ENCODE measurements at regions not wholly inside any gene's neighbourhood (a gene's known extent, or its start where the extent isn't known, plus 50 kb on each side); places are given as distances from the start of the nearest gene placed in this dataset.
"Not testable (repeated sequence)": the region's sequence is repeated elsewhere in the genome, so short reads cannot be mapped to it uniquely, and the experiment has no call there.

DNA sequence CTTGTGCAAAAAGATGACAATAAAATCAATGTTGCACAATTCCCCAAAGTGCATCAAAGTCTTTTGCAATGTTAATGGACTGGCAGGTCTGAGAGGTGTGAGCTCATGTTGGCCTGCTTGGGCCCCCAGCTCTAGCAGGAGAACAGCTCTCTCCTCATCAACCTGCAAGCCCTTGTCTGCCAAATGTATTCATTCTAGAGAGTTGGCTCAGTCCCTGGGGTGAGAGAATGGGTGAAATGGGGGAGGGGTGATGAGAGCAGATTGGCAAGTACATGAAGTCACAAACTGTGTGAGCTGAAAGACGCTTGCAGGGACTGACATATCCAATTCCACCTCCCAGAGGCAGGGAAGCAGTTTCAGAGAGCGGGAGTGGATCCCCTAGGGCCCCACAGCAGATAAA is 465.1 kb upstream of the ZNF507 start:
- DNase-seq (ENCODE audit: low read depth, low spot score) = no peak
- no peak overlapping the region for H3K4me3 ChIP-seq (ENCODE audit: low read length)

GRCh38 chr19:31881988-31882387 is 463.4 kb upstream of the ZNF507 start:
- no peak overlapping the region for H3K4me3 ChIP-seq (ENCODE audit: low read length)
- DNase-seq (ENCODE audit: low read depth, low spot score) = no peak

DNA sequence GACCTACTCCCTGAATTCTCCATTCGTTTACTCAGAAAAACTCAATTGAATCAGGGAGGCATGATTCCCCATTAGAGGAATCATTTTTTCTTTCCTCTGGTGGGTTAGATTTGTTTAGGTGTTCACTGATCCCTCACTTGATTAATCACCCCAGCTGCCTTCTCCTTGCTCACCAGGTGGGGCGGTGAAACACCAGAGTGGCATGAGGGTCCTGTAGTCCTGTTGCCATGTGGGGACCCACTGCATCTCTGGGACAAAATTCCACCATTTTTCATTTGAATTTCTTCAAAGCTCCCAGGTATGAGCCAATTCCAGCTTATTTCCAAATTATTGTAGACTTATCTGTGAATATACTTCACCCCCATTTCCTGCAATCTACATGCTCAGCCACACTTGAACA is 462.7 kb upstream of the ZNF507 start:
- H3K4me3 ChIP-seq (ENCODE audit: low read length) = no peak overlapping the region
- DNase-seq (ENCODE audit: low read depth, low spot score) = no peak

DNA sequence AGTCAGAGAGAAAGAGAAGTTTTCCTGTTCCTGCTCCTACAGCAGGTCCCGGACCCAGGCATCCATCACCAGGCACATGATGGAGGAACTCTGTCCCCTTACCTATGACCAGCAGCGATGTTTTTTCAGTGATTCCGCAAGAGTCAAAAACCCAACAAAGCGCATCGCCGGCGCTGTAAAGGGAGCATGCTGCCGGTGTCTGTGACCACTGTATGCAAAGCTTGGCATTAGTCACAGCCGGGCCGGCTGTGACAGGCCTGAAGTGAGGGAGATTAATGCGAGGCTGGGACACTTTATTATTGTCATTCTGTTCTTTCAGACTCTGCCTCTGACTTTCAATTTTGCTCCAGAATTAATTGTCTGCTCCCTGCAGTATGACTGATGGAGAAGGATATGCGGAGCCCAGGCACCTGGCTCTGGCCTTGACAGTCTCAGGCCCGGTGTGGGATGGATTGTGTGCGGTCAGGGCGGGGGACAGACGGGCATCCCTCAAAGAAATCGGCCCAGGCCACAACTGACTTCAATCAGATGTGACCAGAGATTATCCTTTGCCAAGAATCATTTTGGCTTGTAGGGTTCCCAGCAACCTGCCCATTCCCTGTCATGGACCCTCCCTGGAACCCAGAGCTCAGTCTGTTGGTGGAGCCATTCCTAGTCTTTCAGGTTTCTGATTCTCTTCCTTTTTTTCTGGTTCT is 462.0 kb upstream of the ZNF507 start:
- H3K4me3 ChIP-seq (ENCODE audit: low read length) = no peak overlapping the region
- DNase-seq (ENCODE audit: low read depth, low spot score) = no peak

- H3K4me3 ChIP-seq (ENCODE audit: low read length) = no peak overlapping the region
- no peak for DNase-seq (ENCODE audit: low read depth, low spot score)
These were observed 460.0 kb upstream of the ZNF507 start for GRCh38 chr19:31885280-31885853.

DNA sequence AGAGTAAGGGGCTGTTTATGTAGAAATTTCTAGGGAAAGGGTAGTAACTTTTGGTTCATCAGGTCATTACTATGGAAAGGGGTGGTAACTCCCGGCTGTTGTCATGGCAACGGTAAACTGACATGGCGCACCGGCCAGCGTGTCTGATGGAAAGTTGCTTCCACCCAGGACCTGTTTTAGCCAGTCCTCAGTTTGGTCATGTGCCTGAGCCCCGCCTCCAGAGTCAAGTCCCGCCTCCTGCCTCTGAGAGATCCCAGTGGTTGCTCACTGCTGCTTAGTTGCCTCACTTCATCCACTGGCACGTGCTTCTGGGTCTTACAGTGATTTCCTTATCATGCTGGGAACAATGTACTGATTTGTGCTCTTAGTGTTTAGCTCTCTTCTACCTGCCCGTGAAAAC is 455.2 kb upstream of the ZNF507 start:
- no peak overlapping the region for H3K4me3 ChIP-seq (ENCODE audit: low read length)
- DNase-seq (ENCODE audit: low read depth, low spot score) = no peak

DNA sequence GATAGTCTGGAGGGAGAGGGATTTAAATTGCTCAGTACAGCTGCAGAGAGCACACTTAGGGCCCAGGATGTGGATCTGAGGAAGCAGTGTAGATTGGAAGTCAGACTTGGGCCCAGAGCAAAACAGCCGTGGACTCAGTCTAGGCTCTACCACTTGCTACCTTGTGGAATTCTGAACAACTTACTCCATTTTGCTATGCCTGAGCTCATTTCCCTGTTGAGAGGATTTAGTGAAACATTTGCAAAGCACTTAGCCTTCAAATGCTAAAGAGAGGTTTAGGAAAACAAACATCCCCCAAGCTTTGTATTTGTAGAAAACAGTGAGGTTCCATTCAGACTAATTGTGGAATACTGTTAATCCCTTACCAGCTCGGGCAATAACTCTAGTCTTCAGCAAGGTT is 453.4 kb upstream of the ZNF507 start:
- no peak for DNase-seq (ENCODE audit: low read depth, low spot score)
- H3K4me3 ChIP-seq (ENCODE audit: low read length) = no peak overlapping the region

DNA sequence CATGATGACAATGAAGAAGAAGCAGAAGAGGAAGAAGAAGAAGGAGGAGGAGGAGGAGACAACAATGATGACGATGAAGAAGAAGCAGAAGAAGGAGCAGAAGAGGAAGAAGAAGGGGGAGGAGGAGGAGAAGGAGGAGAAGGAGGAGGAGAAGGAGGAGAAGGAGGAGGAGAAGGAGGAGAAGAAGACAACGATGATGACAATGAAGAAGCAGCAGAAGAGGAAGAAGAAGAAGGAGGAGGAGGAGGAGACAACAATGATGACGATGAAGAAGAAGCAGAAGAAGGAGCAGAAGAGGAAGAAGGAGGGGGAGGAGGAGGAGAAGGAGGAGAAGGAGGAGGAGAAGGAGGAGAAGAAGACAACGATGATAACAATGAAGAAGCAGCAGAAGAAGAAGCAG is 451.9 kb upstream of the ZNF507 start:
- H3K4me3 ChIP-seq (ENCODE audit: low read length); DNase-seq (ENCODE audit: low read depth, low spot score): not testable (repeated sequence)

GRCh38 chr19:31894451-31894850 is 451.0 kb upstream of the ZNF507 start:
- H3K4me3 ChIP-seq (ENCODE audit: low read length) = no peak overlapping the region
- DNase-seq (ENCODE audit: low read depth, low spot score) = no peak

DNA sequence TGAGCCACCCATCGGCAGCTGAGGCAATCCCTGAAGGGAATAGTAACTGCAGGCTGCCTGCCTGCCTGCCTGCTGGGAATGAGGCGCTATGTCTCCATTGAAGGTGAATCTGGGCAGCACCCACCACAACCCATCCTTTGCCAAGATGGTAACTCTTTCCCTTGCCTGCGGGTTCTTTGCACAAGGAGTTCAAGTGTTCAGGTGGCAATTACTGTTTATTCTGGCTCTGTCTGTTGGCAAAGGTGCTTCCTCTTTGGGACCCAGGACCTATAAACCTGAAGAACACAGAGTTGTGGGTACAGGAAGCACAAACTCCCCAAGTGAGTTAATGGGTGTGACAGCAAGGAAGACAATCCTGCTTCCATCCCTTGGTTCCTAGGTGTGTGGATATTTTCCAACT is 448.1 kb upstream of the ZNF507 start:
- no peak for DNase-seq (ENCODE audit: low read depth, low spot score)
- H3K4me3 ChIP-seq (ENCODE audit: low read length) = no peak overlapping the region

GRCh38 chr19:31900991-31901390 is 444.4 kb upstream of the ZNF507 start:
- H3K4me3 ChIP-seq (ENCODE audit: low read length) = no peak overlapping the region
- DNase-seq (ENCODE audit: low read depth, low spot score) = no peak

DNA sequence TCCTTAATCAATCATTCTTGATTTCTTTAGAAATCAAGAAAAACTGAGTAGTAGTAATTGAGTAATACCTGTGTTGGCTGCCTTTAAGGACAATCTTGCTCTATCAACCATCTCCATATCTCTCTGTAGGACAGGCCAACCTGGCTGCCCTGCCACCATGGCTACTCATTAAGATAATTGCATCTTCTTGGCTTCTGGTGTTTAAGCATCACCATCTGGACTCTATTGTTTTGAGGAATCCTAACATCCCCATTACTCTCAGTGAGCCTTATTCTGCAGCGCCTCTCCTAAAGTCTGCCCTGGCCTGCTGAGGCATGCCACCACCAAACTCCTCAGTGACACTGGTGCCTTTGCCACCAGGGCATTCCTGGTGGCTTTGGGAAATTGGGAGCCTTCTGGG is 442.6 kb upstream of the ZNF507 start:
- DNase-seq (ENCODE audit: low read depth, low spot score) = no peak
- H3K4me3 ChIP-seq (ENCODE audit: low read length) = no peak overlapping the region

DNA sequence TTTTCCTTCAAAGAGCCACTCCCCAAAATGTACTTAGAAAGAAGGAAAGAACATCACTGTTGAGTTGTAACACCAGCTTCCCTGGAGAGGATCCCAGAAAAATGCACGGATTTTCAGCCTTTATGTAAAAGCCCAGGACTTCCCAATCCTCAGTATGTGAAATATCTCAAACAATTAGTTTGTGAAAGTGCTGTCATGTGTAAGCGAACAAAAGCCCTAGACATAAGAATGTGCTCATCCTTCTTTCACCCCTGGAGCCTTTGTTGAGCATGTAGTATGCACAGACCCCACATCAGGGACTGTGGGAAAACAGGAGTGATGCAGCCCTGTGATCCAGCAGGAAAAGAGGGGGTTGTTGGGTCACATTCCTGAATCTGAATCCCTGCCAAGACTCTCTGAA is 441.4 kb upstream of the ZNF507 start:
- DNase-seq (ENCODE audit: low read depth, low spot score) = no peak
- no peak overlapping the region for H3K4me3 ChIP-seq (ENCODE audit: low read length)

DNA sequence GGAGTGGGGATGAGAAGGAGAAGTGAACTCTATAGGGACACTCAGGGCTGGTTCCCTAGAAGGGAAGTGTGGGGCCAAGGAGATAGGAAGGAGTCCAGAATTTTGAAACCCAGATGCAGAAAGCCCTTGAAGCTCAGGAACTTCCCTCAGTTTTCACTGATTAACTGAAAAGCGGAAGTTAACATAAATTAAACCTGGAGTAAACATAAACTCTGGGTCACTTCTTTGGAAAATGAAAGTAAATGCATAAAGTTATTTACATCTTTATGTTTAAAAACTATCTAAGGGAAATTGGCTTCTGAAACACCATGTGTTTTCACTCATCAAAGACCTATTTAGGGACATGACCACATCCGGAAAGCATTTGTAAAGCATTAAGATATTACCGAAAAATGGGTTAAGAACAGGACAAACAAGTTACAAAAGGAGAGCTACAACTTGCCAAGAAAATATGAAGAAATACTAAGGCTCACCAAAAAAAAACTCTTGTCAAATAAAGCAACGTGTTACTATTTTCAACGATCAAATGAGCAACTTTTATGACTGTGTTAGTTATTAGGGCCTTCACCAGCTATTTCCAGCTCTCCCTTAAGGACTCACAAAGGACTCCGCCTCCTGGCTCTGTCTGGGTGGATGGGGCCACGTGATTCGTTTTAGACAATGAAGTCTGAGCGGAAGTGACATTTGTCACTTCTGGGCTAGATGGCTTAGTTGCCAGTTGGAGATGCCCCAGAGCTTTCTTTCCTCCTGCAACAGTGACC is 439.1 kb upstream of the ZNF507 start:
- peak; percentile 4 for DNase-seq (ENCODE audit: low read depth, low spot score)
- H3K4me3 ChIP-seq (ENCODE audit: low read length) = no peak overlapping the region

DNA sequence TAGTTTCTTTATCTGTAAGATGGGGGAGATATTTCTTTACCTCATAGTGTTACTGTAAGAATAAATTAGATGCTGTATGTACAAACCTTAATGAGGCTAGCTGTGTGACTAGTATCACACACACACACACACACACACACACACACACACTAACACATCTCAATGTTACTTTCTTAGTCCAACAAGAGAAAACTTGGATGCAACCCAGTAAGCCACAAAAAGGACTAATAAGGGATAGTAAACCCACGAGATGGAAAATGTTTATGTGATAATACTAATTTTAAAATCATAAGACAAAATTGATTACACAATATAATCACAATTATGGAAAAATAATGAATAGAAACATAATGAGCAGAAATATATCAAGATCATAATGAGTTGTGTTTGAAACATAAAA is 437.7 kb upstream of the ZNF507 start:
- DNase-seq (ENCODE audit: low read depth, low spot score) = no peak
- H3K4me3 ChIP-seq (ENCODE audit: low read length) = no peak overlapping the region

GRCh38 chr19:31908080-31908479 is 437.3 kb upstream of the ZNF507 start:
- no peak for DNase-seq (ENCODE audit: low read depth, low spot score)
- H3K4me3 ChIP-seq (ENCODE audit: low read length) = no peak overlapping the region

DNA sequence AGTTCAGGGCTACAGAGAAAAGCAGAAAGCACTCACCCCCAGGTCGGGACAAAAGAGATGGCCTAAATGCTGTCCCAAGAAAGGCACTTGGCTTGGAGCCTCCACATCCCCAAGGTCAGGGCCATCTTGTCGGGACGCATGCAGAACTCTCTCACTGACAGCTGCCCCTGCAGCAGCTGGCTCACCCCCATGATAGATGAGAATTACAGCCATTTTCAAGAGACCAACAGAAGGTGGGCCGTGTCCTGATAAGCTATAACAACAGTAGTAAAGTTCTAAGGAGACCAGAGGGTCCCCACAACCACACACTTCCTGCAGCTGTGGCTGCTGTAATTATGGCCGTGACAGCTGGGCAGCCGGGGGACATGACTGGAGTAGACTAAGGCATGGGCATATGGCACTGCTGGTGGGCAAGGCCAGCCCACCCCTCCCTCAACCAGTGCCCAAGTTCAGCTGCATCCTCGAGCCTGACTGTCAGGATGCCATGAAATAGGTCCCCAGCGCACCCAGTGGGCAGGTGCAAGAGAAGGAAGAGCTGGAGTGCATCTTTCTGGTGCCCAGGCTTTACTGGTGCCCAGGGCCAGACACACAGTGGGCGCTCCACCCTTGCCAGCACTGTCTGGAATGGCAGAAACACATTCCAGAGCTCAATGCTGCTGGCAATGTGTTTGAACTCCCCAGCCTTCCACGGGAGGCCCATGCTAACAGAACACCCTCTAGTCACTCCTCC is 436.7 kb upstream of the ZNF507 start:
- DNase-seq (ENCODE audit: low read depth, low spot score) = no peak
- no peak overlapping the region for H3K4me3 ChIP-seq (ENCODE audit: low read length)

GRCh38 chr19:31910224-31910623 is 435.2 kb upstream of the ZNF507 start:
- no peak for DNase-seq (ENCODE audit: low read depth, low spot score)
- no peak overlapping the region for H3K4me3 ChIP-seq (ENCODE audit: low read length)

DNA sequence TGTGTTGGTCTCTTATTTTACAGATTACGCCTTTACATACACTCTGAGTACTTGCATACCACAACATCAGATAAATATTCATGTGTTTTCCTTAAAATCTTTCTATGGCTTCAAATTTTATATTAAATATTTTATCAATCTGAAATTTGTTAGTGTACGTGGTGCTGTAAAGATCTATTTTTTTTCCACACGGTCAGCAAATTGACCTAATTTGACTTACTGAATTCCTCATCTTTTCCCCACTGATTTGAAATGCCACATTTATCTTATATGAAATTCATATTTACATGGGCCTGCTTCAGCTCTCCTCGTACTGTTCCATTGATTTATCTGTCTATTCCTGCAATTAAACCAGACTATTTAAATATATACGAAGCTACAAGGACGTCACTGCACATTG is 433.8 kb upstream of the ZNF507 start:
- DNase-seq (ENCODE audit: low read depth, low spot score) = no peak
- H3K4me3 ChIP-seq (ENCODE audit: low read length) = no peak overlapping the region

DNA sequence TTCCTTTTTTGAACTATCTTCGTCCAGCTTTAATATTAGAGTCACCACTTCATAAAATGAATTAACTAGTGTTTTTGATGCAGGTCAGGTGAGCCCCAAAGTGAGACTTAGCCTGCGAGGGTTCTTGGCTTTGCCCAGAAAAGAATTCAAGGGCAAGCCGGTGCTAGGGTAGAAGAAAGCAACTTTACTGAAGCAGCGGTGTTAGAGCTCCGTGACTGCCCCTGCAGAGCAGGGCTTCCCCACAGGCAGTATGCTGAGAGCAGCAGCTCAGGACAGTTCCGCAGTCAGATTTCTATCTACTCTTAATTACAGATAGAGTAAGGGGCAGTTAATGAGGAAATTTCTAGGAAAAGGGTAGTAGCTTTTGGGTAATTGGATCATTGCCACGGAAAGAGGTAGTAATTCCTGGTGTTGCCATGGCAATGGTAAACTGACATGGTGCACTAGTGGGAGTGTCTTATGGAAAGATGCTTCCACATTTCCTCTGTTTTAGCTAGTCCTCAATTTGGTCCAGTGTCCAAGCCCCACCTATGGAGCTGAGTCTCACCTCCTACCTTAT is 432.2 kb upstream of the ZNF507 start:
- no peak overlapping the region for H3K4me3 ChIP-seq (ENCODE audit: low read length)
- DNase-seq (ENCODE audit: low read depth, low spot score) = no peak
